ENCODE measurements at regions not wholly inside any gene's neighbourhood (a gene's known extent, or its start where the extent isn't known, plus 50 kb on each side); places are given as distances from the start of the nearest gene placed in this dataset.
"Not testable (repeated sequence)": the region's sequence is repeated elsewhere in the genome, so short reads cannot be mapped to it uniquely, and the experiment has no call there.

- not testable (repeated sequence) for DNase-seq (ENCODE audit: low read depth, low spot score)
These were observed 172.7 kb upstream of the KRR1 start for GRCh38 chr12:75683995-75684586.

- no peak for DNase-seq (ENCODE audit: low read depth, low spot score)
These were observed 171.8 kb upstream of the KRR1 start for GRCh38 chr12:75683220-75683619.

- no peak for DNase-seq (ENCODE audit: low read depth, low spot score)
These were observed 166.1 kb upstream of the KRR1 start for GRCh38 chr12:75677522-75677921.

- DNase-seq (ENCODE audit: low read depth, low spot score), result no peak
These were observed 163.0 kb upstream of the KRR1 start for GRCh38 chr12:75674393-75674792.

DNA sequence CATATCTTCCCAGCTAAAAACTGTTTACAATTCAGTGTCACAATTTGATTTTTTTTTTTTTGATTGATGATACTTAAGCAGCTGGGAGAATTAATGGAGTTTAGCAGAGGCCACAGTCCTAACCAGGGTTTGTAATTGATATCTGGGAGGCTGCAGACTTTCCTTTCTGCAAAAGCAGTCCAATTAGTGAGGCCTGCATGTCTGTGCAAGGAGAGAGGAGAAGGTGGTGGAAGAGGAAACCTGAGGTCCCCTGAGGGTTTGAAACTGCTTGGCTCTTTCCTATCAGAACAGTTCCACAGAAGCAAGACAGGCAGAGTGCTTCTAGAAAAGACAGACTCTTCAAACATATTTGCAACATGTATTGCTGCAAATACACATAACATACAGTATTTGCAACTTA, 160.8 kb upstream of the KRR1 start:
- DNase-seq (ENCODE audit: low read depth, low spot score), result no peak

DNA sequence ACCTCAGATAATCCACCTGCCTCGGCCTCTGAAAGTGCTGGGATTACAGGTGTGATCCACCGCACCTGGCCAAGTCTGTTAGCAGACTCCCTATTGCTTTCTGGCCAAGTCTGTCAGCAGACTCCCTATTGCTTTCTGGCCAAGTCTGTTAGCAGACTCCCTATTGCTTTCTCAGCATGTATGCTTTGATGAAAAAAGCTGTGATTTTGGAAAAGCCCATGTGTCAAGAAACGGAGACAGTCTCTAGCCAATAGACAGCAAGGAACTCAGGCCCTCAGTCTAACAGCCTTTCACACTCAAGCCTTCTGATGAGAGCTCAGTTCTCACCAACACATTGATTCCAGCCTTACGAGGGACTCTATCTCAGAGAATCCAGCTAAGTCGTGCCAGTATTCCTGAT, 158.8 kb upstream of the KRR1 start:
- no peak for DNase-seq (ENCODE audit: low read depth, low spot score)

- DNase-seq (ENCODE audit: low read depth, low spot score), result no peak
These were observed 155.5 kb upstream of the KRR1 start for GRCh38 chr12:75666939-75667334.

DNA sequence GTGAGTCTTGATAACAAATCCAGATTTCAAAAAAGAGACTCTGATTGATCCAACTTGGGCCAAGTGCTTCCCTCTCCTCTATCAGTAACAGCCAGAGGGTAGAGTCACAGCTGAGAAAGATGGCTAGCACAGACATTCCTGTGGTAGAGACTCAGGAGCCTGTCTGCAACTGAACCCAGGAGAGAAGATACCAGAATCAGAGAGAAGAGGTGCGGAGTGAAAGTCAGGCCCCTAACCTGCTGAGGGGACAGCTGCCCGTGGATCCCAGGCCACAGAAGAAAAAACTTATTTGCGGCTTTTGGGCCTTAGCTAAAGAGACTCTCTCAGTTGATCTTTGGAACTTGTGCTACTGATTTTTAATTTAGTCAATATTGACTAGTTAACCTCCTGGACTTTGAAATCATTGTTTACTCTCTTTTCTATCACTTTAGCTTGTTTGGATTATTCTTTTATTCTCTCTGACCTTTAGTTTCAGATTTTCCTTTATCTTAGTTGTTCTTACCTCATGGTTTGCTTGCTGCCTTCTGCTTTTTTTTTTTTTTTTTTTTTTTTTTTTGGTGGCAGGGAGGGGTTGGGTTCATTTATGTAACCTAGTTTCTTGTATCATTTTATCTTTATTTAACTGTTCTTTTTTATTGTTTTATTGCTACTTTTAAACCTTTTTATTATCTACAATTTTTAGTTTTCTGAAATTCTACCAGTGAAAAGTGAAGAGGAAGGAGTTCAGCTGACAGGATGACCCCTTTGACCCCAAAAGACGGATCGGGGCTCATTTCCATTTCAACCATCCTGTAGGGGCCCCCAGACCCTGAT, 154.9 kb upstream of the KRR1 start:
- DNase-seq (ENCODE audit: low read depth, low spot score), result no peak

DNA sequence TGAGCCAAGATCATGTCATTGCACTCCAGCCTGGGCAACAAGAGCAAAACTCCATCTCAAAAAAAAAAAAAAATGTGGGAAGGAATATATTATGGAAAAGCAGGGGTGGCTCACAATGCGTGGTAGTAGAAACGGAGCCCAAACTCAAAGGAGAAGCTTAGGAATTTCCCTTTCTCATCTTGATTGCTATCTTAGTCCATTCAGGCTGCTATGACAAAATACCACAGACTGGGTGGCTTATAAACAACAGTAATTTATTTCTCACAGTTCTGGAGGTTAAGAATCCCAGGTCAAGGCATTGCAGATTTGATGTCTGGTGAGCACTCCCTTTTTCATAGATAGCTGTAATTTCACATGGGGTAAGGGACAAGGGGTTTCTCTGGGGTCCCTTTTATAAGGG, 153.8 kb upstream of the KRR1 start:
- DNase-seq (ENCODE audit: low read depth, low spot score), result no peak

DNA sequence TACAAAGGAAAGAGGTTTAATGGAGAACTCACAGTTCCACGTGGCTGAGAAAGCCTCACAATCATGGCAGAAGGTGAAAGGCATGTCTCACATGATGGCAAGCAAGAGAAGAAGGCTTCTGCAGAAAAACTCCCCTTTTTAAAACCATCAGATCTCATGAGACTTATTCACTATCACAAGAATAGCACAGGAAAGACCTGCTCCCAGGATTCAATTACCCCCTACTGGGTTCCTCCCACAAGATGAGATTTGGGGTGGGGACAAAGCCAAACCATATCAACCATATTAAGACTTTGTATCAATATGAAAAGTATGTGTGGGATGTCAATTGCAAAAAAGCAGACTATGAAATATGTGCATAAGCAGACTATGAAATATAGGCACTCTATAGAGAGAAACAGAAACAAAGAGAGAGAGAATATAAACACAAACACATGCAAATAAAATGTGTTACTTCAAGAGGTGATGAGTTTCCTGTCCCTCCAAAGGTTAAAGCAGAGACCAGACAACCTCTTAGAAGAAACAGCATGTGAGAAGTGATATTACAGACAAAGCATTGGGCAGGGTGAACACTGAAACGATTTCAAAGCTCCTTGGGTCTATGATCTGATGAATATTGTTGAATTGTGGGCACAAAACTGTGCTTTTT, 151.2 kb upstream of the KRR1 start:
- no peak for DNase-seq (ENCODE audit: low read depth, low spot score)

DNA sequence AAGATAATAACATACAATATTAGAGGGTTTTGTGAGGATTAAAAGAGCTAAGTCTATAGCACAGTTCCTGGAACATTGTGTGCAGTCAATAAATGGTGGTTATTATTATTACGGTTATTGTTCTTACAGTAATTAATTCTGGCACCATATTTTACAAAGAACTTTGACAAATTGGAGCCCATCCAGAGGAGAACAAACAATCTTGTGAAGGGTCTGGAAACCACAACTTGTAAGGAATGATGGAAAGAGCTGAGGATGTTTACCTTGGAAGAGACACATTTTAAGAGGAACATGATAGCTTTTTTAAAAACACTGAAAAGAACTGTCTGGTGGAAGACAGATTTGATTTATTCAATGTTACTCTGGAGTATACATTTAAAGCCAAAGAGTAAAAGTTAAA, 150.5 kb upstream of the KRR1 start:
- DNase-seq (ENCODE audit: low read depth, low spot score), result no peak

DNA sequence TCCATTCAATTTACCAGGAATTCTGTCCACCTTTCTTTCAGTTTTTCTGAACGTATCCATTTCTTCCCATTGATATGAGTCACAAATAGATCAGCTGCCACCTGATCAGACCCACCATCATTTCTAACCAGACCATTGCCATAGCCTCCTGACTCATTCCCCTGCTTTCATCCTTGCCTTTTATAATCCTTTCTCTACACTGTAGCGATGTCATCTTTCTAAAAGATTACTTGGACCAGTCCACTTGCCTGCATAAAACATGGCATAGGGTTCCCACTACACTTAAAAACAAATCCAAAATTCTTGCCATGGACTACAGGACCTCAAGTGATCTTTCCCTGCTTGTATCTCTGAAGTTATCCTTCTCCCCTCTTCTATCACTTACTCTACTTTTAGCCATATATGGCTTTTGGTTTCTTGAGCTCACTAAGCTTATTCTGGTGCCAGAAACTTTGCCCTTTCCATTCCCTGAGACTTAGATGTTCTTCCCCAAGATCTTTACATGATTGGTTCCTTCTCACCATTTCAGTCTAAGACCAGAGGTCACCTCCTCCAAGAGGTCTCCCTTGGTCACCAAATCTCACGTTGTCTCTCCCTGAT, 149.5 kb upstream of the KRR1 start:
- DNase-seq (ENCODE audit: low read depth, low spot score), result no peak

- DNase-seq (ENCODE audit: low read depth, low spot score), result no peak
These were observed 148.7 kb upstream of the KRR1 start for GRCh38 chr12:75660107-75660530.

DNA sequence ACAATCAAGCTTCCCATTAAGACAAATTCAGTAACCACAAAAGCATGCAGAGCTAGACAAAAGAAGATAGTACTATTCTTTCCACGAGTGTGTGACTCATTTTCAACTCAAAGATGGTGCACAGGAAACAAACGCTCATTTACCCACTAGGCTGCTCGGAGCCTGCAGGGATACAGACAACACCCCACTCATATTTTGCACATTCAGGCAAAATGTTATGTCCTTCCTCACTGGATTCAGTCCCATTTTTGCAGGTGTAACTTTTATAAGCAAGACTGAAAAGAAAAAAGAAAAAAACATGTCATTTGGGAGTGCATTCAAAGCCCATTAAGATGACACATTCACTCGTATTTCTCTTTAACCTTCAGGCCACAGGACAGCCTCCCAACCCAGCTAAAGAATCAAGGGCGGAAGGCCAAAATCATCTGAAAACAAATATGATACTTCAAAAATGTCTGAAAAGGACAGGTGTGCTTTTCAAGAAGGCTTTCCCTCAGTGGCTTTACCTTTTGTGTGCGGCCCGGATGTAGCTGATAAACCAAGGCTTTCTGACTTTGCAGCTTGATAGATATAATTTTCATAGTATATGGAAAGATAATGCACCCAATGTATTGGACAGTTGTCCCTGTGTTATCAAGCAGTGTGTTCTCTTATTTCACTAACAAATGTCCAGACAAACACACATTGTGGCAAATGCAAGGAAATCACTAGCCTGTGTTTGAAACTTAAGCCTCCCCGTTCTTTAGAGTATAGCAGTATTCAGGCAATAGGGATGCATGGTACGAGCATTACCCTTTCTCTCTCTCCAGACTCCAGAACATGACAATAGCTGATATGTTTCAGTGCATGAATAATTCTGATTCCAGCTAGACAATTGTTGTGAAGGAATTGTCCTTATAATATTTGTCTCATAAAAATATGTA, 147.8 kb upstream of the KRR1 start:
- DNase-seq (ENCODE audit: low read depth, low spot score), result no peak

DNA sequence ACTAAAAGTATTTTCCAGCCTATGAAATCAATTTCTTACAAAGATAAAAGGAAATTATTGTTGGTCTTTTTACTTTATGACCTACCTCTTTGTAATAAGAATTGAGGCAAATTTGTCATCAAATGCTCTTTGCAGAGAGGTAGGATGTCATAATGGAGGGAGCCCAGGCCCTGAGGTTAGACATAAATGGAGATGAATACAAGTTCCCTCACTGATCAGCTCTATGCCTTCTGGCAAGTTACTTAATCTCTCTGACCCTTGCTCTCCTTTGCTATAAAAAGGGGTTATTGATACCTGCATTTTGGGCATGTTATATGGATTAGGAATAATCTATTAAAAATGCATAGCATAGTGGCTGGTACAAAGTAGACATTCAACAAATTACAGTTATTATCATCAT, 146.9 kb upstream of the KRR1 start:
- no peak for DNase-seq (ENCODE audit: low read depth, low spot score)

DNA sequence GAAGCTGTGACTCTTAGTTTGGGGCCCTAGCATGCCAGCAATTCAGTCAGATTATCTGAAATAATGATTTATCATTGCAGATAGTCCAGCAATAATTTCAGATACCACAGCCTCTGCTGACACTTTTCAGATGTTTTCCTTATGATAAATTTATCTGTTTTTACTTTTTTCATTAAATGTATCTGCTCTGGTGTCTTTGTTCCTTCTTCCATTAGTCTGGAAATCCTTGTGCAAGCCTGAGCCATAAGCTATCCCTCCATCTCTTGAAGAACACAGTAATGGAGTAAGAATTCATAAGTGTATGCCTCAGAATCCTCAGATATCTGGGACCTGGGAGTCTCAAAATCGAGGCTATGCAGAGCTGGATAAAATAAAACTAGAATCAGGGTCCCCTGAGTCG, 146.4 kb upstream of the KRR1 start:
- no peak for DNase-seq (ENCODE audit: low read depth, low spot score)

- DNase-seq (ENCODE audit: low read depth, low spot score), result not testable (repeated sequence)
These were observed 145.9 kb upstream of the KRR1 start for GRCh38 chr12:75657354-75657753.

DNA sequence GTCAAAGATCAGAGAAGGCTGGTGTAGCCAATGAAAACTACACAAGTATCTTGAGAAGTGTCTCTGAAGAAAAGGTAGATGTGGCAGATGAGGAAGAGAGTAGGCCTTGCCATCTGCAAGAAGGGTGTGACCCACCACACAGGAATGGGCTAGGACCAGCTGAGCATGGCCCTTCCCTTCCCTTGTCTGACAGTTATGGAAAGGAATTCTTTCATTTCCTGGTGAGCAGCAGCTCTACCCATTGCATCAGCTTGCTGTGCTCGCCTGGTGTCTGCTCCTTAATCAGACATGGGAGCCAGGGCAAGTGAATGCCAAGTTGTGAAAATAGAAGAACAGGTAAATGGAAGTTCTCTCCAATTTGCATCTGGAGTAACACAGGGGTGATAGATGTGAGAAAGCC, 145.2 kb upstream of the KRR1 start:
- DNase-seq (ENCODE audit: low read depth, low spot score), result no peak

- no peak for DNase-seq (ENCODE audit: low read depth, low spot score)
These were observed 144.8 kb upstream of the KRR1 start for GRCh38 chr12:75656210-75656609.

- no peak for DNase-seq (ENCODE audit: low read depth, low spot score)
These were observed 144.0 kb upstream of the KRR1 start for GRCh38 chr12:75655315-75655806.

DNA sequence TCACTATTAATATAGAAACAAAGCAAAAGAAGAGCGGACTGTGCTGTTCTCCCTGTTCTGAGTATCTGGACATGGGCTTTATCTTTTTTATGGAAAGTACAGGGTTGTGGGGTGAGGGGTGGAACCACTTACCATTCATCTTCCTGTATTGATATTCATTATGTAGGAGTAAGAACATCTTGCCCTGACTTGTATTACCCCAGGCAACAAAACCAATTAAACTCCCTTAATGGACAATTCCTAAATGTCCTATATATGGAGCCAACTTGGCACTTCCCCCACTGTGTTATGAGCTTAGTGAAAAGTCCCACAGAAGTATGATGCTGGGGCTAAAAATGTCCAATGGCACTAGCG, 139.9 kb upstream of the KRR1 start:
- DNase-seq (ENCODE audit: low read depth, low spot score), result no peak
